ENCODE measurements at regions not wholly inside any gene's neighbourhood (a gene's known extent, or its start where the extent isn't known, plus 50 kb on each side); places are given as distances from the start of the nearest gene placed in this dataset.

DNA sequence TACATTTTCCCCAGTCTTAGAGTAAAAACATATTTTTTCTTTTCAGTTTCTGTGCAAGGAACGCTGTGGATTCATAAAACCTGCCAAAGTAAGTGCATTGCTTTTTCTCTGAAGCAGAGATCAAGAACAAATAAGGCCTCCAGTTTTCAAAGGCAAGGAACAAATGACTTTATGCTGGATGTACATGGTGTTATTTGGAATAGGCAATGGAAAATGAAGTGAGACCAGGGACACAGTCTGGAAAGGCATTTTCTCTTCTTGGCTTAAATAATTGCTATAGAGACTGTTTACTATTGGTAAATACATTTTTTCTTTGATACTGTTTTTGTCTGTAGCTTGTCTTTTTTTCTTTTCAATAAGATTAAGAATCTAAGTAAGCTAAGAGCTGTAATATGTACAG, 725.9 kb upstream of the MDGA2 start:
- no peak for DNase-seq
- H3K36me3 ChIP-seq = no peaks in the 10 kb centered on the region
- intact Hi-C loops (cut with DNase I; ENCODE audit: low total_unique reads) = no loop called here
- no peak overlapping the region for H3K27ac ChIP-seq
- H3K9me3 ChIP-seq = no peaks in the 10 kb centered on the region
- H3K4me1 ChIP-seq = no peaks in the 10 kb centered on the region
- TF ChIP-seq, protein P1, sequence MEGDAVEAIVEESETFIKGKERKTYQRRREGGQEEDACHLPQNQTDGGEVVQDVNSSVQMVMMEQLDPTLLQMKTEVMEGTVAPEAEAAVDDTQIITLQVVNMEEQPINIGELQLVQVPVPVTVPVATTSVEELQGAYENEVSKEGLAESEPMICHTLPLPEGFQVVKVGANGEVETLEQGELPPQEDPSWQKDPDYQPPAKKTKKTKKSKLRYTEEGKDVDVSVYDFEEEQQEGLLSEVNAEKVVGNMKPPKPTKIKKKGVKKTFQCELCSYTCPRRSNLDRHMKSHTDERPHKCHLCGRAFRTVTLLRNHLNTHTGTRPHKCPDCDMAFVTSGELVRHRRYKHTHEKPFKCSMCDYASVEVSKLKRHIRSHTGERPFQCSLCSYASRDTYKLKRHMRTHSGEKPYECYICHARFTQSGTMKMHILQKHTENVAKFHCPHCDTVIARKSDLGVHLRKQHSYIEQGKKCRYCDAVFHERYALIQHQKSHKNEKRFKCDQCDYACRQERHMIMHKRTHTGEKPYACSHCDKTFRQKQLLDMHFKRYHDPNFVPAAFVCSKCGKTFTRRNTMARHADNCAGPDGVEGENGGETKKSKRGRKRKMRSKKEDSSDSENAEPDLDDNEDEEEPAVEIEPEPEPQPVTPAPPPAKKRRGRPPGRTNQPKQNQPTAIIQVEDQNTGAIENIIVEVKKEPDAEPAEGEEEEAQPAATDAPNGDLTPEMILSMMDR (IDR thresholded peaks at IDR 0.05) = no peak
- no peak for TF ChIP-seq POLR2A (IDR thresholded peaks at IDR 0.05)
- no peaks in the 10 kb centered on the region for H3K27me3 ChIP-seq
- no peak overlapping the region for H3K4me3 ChIP-seq

GRCh38 chr14:48398675-48399282, 723.4 kb upstream of the MDGA2 start:
- TF ChIP-seq, protein P1 (IDR thresholded peaks at IDR 0.05) = peak in 1 of 4 experiments; percentile 7
- TF ChIP-seq POLR2A (IDR thresholded peaks at IDR 0.05) = no peak
- H3K27me3 ChIP-seq = no peaks in the 10 kb centered on the region
- H3K4me1 ChIP-seq = no peaks in the 10 kb centered on the region
- intact Hi-C loops (cut with DNase I; ENCODE audit: low total_unique reads) = no loop called here
- no peaks in the 10 kb centered on the region for H3K9me3 ChIP-seq
- H3K36me3 ChIP-seq = no peaks in the 10 kb centered on the region
- no peak overlapping the region for H3K27ac ChIP-seq
- no peak for DNase-seq
- no peak overlapping the region for H3K4me3 ChIP-seq

DNA sequence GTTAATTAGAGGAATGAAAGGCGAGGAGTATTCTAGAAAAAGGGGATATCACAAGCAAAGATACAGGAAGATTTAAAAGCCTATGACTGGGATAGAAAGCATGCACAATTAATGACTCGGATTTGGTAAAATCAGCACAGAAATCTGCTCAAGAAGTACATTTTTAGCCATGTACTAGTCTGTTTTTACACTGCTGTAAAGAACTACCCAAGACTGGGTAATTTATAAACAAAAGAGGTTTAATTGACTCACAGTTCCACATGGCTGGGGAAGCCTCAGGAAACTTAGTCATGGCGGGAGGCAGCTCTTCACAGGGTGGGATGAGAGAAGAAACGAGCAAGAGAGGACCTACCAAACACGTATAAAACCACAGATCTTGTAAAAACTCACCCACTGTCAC, 716.3 kb upstream of the MDGA2 start:
- no peaks in the 10 kb centered on the region for H3K4me1 ChIP-seq
- H3K4me3 ChIP-seq = no peak overlapping the region
- H3K36me3 ChIP-seq = no peaks in the 10 kb centered on the region
- no peaks in the 10 kb centered on the region for H3K27me3 ChIP-seq
- intact Hi-C loops (cut with DNase I; ENCODE audit: low total_unique reads) = no loop called here
- TF ChIP-seq POLR2A (IDR thresholded peaks at IDR 0.05) = no peak
- TF ChIP-seq, protein P1 (IDR thresholded peaks at IDR 0.05) = no peak
- H3K9me3 ChIP-seq = no peaks in the 10 kb centered on the region
- H3K27ac ChIP-seq = no peak overlapping the region
- no peak for DNase-seq

GRCh38 chr14:48390346-48390745, 714.9 kb upstream of the MDGA2 start:
- DNase-seq = no peak
- no peak overlapping the region for H3K27ac ChIP-seq
- no peaks in the 10 kb centered on the region for H3K9me3 ChIP-seq
- intact Hi-C loops (cut with DNase I; ENCODE audit: low total_unique reads) = no loop called here
- TF ChIP-seq, protein P1 (IDR thresholded peaks at IDR 0.05) = no peak
- no peak for TF ChIP-seq POLR2A (IDR thresholded peaks at IDR 0.05)
- H3K36me3 ChIP-seq = no peaks in the 10 kb centered on the region
- H3K4me1 ChIP-seq = no peaks in the 10 kb centered on the region
- no peaks in the 10 kb centered on the region for H3K27me3 ChIP-seq
- no peak overlapping the region for H3K4me3 ChIP-seq

- no peaks in the 10 kb centered on the region for H3K9me3 ChIP-seq
- intact Hi-C loops (cut with DNase I; ENCODE audit: low total_unique reads) = no loop called here
- TF ChIP-seq POLR2A (IDR thresholded peaks at IDR 0.05) = no peak
- TF ChIP-seq, protein P1 (IDR thresholded peaks at IDR 0.05) = no peak
- no peak for DNase-seq
- H3K4me1 ChIP-seq = no peaks in the 10 kb centered on the region
- H3K4me3 ChIP-seq = no peak overlapping the region
- H3K27me3 ChIP-seq = no peaks in the 10 kb centered on the region
- no peaks in the 10 kb centered on the region for H3K36me3 ChIP-seq
- H3K27ac ChIP-seq = no peak overlapping the region
Measured at GRCh38 chr14:48384821-48385220, 709.4 kb upstream of the MDGA2 start.

Data from uterus (tissue), 3 donors.